GM21423 (cell line): ENCODE measurements at regions not wholly inside any gene's neighbourhood (a gene's known extent, or its start where the extent isn't known, plus 50 kb on each side); places are given as distances from the start of the nearest gene placed in this dataset.

Source experiments
- ATAC-seq: cut with Tn5 transposase; IDR thresholded peaks from one replicate; pipeline ENCODE4 v1.9.1; 2021; ENCODE audit warnings: mild to moderate bottlenecking, moderate library complexity; ENCODE audit not compliant: unreplicated experiment

- ATAC-seq, result no peak
Measured at GRCh38 chr2:167543721-167544120, 655.4 kb downstream of the XIRP2 start.

DNA sequence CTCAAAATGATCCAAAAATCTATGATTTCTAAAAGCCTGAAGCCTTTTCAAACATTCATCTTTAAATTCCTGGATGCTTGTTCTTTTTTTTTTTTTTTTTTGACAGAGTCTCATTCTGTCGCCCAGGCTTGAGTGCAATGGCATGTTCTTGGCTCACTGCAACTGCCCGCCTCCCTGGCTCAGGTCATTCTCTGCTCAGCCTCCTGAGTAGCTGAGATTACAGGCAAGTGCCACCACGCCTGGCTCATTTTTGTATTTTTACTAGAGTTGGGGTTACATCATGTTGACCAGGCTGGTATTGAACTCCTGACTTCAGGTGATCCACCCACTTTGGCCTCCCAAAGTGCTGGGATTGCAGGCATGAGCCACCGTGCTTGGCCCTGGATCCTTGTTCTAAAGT lies 649.5 kb downstream of the XIRP2 start:
- no peak for ATAC-seq

DNA sequence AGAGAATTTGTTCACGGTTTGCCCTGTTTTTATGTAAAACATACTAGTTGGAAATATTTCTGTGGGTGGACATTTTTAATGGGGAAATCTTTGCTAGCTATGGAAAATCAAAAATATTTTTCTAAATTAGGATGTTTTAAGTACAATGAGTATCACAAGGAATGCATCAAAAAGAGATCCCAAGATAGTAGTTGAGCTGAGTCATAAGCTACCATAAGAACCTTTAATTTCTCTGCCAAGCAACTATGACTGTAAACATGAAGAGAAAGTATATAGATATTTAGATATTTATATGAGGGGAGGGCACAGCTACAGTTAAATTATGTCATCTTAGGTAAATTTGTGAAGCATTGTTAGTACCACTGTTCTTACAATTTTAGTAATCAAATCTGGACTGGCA lies 646.2 kb downstream of the XIRP2 start:
- ATAC-seq, result no peak

- no peak for ATAC-seq
Measured at GRCh38 chr2:167524786-167525185, 636.5 kb downstream of the XIRP2 start.

- no peak for ATAC-seq
Measured at GRCh38 chr2:167510071-167510759, 621.9 kb downstream of the XIRP2 start.

DNA sequence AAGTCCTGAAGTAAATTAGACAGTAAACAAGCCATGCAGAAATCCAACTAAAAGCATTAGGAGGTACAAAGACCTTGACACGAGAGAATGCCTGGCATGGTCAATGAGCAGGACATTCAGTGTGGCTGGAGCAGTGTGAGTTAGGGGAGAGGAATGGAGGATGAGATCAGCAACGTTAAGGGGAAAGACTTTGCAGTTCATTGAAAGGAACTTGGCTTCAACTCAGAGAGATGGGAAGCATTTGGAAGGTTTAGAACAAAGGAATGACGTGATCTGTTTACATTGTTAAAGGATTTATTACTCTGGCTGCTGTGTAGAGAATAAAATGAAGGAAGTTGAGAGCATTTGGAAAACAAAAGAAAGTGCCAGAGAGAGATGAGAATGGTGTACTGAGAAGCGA lies 621.3 kb downstream of the XIRP2 start:
- ATAC-seq, result no peak

DNA sequence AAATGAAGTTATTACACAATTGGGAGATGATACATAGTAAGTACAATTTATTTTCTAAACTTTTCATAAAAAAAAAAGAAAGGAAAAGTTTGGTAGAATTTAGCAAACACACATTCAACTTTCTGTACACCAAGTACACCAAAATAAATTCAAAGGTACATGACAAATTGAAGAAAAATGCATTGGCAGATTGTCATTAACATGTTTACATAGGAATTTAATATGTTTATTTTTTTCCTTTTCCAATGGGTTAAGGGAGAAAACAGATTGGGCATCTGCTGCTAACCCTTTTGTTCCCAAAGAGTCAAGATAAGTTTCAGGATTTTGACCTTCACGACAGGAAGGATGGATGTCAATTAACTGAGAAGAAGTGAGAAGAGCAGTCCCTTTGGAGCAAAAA lies 620.4 kb downstream of the XIRP2 start:
- ATAC-seq, result no peak

GRCh38 chr2:167506395-167506794 lies 618.1 kb downstream of the XIRP2 start:
- no peak for ATAC-seq

DNA sequence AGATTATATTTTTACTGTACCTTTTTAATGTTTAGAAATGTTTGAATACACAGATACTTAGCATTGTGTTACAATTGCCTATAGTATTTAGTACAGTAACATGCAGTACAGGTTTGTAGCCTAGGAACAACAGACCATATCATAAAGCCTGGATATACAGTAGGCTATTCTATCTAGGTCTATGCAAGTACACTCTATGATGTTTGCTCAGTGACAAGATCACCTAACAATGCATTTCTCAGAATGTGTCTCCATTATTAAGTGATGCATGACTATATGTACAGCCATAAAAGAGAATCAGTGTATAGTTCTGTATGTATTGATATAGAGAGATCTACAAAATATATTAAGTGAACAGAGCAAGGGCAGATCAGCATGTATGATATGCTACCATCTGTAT lies 616.4 kb downstream of the XIRP2 start:
- no peak for ATAC-seq

DNA sequence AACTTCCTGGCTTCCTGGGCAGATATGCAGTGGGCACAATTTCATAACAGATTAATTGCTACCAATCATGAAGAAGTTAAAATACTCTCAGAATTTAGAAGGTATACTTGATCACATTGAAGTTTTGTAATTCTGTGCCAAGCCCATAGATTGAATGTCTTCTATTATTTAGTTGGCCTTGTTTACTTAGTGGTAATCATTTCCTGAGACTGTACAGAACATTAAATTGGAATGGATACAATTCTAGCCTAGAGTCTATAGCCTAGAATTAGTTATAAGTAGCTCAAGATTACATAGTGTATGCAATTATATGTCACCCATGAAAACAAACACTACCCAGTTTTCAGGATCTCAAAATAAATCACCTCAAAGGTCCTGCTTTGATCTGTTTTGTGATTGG lies 615.8 kb downstream of the XIRP2 start:
- no peak for ATAC-seq

DNA sequence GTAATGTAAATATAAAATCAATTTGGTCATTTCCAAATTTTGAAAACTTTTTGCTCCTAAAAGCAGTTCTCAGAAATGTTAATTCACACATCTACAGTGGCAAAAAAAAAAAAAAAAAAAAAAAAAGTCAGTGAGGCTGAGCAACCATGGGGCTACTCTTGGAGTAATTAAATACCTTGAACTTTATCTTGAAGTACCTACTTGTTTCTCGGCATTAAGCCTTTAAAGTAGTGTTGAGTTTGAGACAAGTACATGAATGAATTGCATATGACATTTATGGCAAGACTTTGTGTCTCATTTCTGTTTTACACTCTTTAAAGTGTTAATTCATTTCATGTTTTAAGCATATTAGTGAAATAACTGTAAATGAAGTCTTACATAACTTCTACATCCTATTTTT lies 613.3 kb downstream of the XIRP2 start:
- ATAC-seq, result no peak

- no peak for ATAC-seq
Measured at GRCh38 chr2:167493862-167494261, 605.6 kb downstream of the XIRP2 start.

DNA sequence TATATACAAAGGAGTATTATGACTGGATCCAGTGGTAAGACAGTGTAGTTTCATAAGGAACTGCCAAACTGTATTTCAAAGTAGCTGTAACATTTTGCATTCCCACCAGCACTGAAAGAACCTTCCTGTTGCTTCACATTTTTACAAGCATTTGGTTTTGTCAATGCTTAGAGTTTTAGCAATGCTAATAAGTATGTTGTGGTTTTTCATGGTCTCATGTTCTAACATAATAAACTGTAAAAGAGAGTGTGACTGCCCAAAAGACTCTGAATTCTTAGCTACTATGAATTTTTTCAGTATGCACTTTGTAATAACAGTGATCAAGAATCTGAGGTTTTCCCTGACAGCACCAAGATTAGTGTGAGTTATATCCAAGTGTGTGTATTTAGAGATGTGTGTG lies 604.2 kb downstream of the XIRP2 start:
- ATAC-seq, result no peak

GRCh38 chr2:167491788-167492187 lies 603.5 kb downstream of the XIRP2 start:
- no peak for ATAC-seq

- ATAC-seq, result no peak
Measured at GRCh38 chr2:167490455-167490854, 602.2 kb downstream of the XIRP2 start.

DNA sequence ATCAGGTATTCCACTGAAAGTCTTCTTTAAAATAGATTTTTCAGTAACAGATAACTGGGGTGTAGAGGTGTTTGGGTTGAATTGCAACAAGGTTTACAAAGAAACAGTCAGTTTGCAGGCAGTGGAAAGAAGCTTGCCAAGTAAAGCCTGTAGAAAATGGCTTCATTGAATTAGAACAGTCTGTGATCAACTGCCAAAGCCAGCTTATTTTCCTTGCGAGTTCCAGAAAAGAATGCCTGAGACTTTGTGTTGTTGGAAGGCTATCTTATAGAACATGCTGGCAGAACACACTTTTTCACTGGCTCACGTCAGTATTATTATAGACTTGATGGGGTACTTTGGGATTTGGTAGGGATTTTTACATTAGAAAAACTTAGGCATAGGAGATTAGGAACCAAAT lies 601.0 kb downstream of the XIRP2 start:
- ATAC-seq, result no peak

DNA sequence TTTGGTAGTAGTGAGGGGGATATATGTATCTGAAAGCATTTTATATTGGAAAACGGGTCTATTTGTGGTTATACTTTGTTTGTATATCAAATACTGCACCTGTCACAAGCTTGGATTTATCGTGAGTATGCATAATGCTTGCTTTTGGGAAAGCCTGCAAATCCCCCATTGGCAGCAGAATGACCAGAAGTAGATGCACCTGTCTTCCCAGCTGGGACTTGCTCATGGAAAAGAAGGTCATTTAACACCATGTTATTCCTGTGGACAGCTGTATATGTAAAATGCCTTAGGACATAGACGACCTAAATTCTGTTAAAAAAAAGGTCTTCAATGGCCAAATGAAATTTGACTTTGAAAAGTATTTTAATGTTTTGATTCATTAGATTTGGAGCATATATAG lies 599.4 kb downstream of the XIRP2 start:
- ATAC-seq, result no peak

DNA sequence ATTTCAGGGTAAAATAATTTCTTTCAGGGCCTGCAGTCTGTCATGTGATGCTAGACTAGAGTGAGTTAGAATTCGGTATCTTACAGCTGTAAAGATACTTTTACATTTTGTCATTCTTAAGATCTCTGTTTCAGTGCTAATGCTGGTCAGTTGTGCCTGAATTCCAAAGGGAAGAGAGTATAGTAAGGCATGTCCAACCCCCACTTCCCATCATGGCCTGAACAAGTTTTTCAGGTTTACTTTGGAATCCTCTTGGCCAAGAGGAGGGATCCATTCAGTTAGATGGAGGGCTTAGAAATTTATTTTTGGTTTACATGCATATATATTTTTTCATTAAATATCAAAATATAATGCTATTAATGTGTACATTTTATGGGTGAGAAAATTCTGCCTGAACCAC lies 596.6 kb downstream of the XIRP2 start:
- ATAC-seq, result no peak

DNA sequence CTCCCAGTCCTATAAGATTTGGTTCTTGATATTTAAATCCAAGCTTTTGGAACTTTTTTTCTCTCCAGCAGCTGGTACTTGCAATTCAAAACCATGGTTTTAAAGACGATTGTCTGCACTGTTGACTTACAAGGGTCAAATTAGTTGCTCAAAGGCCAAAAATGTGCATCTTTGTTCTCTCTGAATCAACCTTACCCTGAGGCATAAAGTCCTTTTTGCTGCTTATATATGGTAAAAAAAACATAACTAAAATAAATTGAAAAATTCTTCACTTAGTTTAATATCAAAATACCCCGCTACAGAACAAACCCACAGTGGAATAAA lies 592.7 kb downstream of the XIRP2 start:
- no peak for ATAC-seq

GRCh38 chr2:167480232-167480985 lies 592.1 kb downstream of the XIRP2 start:
- ATAC-seq, result no peak

GRCh38 chr2:167478196-167478595 lies 589.9 kb downstream of the XIRP2 start:
- no peak for ATAC-seq

- ATAC-seq, result no peak
Measured at GRCh38 chr2:167475791-167476190, 587.5 kb downstream of the XIRP2 start.

DNA sequence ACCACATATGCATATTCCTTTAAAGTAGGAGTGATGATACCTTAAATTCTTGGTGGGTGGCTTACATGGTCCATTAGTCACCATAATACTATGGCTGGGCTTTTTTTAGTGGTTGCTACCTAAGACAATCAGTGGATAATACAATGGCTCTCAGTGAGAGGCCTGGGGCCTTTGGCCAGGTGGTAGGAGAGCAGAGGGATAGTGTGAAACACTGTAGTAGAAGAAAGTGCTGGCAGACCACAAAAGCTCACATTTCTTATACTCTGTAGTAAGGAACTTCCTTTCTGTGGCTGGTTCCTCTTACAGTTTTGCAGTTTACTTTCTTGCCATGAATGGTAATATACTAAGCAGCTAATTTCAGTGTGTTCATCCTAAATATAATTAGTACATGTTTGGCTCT lies 583.5 kb downstream of the XIRP2 start:
- ATAC-seq, result no peak
